ENCODE measurements at regions not wholly inside any gene's neighbourhood (a gene's known extent, or its start where the extent isn't known, plus 50 kb on each side); places are given as distances from the start of the nearest gene placed in this dataset.

- DNase-seq, result no peak
- Histone ChIP-seq H3K9me3 (no peaks in the 10 kb centered on the region), H3K36me3 (no peaks in the 10 kb centered on the region), H3K4me3 (no peak overlapping the region), H3K4me1 (no peaks in the 10 kb centered on the region), H3K27me3 (no peaks in the 10 kb centered on the region), H3K27ac (no peak overlapping the region)
- TF ChIP-seq CTCF (IDR thresholded peaks at IDR 0.05), result no peak
- TF ChIP-seq POLR2A (IDR thresholded peaks at IDR 0.05), result no peak
- intact Hi-C loops (cut with DNase I; ENCODE audit: low total_unique reads), result no loop called here
These were observed 58.8 kb downstream of the GGTLC2 start for GRCh38 chr22:22703203-22703570.

GRCh38 chr22:22703715-22704114 lies 59.3 kb downstream of the GGTLC2 start:
- DNase-seq, result no peak
- Histone ChIP-seq H3K9me3 (no peaks in the 10 kb centered on the region), H3K27me3 (no peaks in the 10 kb centered on the region), H3K36me3 (no peaks in the 10 kb centered on the region), H3K4me3 (no peak overlapping the region), H3K4me1 (no peaks in the 10 kb centered on the region), H3K27ac (no peak overlapping the region)
- intact Hi-C loops (cut with DNase I; ENCODE audit: low total_unique reads), result no loop called here
- no peak for TF ChIP-seq CTCF (IDR thresholded peaks at IDR 0.05)

- TF ChIP-seq POLR2A (IDR thresholded peaks at IDR 0.05) (no peak), CTCF (IDR thresholded peaks at IDR 0.05) (no peak)
- no peaks in the 10 kb centered on the region for H3K9me3 ChIP-seq
- H3K36me3 ChIP-seq, result no peaks in the 10 kb centered on the region
- DNase-seq, result no peak
- H3K4me3 ChIP-seq, result no peak overlapping the region
- H3K4me1 ChIP-seq, result no peaks in the 10 kb centered on the region
- no peak overlapping the region for H3K27ac ChIP-seq
- intact Hi-C loops (cut with DNase I; ENCODE audit: low total_unique reads), result no loop called here
- H3K27me3 ChIP-seq, result no peaks in the 10 kb centered on the region
These were observed 59.9 kb downstream of the GGTLC2 start for GRCh38 chr22:22704156-22704946.

- TF ChIP-seq POLR2A (IDR thresholded peaks at IDR 0.05) (no peak), CTCF (IDR thresholded peaks at IDR 0.05) (no peak)
- Histone ChIP-seq H3K27me3 (no peaks in the 10 kb centered on the region), H3K36me3 (no peaks in the 10 kb centered on the region), H3K27ac (no peak overlapping the region), H3K9me3 (no peaks in the 10 kb centered on the region), H3K4me1 (no peaks in the 10 kb centered on the region), H3K4me3 (no peak overlapping the region)
- intact Hi-C loops (cut with DNase I; ENCODE audit: low total_unique reads), result no loop called here
- DNase-seq, result no peak
These were observed 61.1 kb downstream of the GGTLC2 start for GRCh38 chr22:22705328-22706100.

GRCh38 chr22:22706253-22706915 lies 62.0 kb downstream of the GGTLC2 start:
- intact Hi-C loops (cut with DNase I; ENCODE audit: low total_unique reads), result no loop called here
- no peaks in the 10 kb centered on the region for H3K4me1 ChIP-seq
- no peaks in the 10 kb centered on the region for H3K27me3 ChIP-seq
- H3K27ac ChIP-seq, result no peak overlapping the region
- H3K4me3 ChIP-seq, result no peak overlapping the region
- no peak for TF ChIP-seq POLR2A (IDR thresholded peaks at IDR 0.05)
- no peak for TF ChIP-seq CTCF (IDR thresholded peaks at IDR 0.05)
- DNase-seq, result no peak
- H3K36me3 ChIP-seq, result no peaks in the 10 kb centered on the region
- no peaks in the 10 kb centered on the region for H3K9me3 ChIP-seq
